ENCODE measurements at regions not wholly inside any gene's neighbourhood (a gene's known extent, or its start where the extent isn't known, plus 50 kb on each side); places are given as distances from the start of the nearest gene placed in this dataset.
"Not testable (repeated sequence)": the region's sequence is repeated elsewhere in the genome, so short reads cannot be mapped to it uniquely, and the experiment has no call there.

DNA sequence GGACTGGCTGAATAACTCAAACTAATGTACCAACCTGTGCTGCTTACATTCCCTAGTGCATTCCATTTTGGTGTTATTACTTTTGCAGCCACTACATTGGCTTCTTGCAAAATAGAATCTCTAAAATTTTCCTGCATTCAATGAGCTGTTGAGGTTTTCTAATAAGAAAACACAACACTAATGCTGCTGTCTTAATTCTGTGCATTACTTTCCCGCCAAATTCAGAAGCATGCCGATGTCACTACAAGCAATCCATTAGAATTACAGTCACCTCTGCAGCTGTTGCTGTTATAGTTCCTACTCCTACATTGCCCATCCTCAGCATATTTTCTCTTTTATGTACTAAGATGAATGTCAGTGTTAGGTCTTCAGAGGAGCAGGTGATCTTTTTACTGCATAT, 359.5 kb downstream of the HACE1 start:
- no peak for DNase-seq

DNA sequence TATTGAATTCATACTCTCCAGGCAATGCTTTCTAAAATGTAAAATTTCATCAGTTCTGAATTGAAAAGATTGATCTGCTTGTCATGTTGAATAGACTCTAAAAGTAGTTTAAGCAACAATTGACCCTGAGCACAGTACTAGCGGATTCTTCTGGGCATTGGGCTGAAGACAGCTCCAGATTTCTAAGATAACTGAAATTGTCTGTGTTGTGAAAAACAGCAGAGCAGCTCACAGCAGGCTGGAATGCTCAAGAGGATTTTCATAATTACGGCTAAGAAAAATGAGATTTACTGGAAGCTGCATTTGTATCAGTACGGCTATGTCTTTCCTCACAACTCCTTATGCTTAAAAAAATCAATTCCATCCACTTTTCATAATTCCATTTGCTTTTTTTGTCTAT, 373.7 kb downstream of the HACE1 start:
- no peak for DNase-seq

DNA sequence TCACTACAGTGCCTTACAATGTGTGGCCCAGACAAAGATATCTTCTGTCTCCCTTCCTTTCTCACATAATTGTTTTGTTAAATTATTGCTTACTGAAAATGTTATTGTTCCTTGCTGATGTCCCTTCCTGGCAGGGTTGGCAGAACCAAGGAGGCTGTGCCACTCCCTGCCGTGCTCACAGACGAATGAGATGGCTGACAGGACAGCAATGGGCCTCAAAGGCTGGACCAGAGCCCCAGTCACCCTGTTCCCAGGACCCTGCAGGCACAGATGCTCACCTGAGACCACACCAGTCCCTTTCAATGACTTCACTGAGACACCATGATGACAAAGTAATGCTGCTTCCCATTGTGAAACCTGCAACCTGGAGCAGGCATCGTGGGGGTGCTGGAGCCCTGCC, 375.1 kb downstream of the HACE1 start:
- no peak for DNase-seq

DNA sequence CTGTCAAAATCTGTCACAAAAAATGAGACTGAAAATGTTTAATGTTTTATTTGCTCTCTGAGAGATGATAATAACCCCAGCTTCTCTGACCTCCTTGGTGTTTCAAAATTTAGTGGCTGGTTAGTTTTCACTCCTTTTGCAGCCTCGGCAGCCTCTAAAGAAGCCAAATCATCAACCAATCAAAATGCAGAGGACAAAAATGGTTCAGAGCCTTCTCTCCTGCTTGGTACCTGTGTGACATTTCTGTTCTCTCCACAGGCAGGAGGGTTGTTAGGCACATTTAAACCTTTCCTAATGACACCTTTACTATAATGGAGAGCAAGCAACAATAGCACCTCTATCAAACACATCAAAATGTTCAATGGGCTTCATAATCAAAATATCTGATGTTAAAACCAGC, 375.5 kb downstream of the HACE1 start:
- DNase-seq, result no peak

DNA sequence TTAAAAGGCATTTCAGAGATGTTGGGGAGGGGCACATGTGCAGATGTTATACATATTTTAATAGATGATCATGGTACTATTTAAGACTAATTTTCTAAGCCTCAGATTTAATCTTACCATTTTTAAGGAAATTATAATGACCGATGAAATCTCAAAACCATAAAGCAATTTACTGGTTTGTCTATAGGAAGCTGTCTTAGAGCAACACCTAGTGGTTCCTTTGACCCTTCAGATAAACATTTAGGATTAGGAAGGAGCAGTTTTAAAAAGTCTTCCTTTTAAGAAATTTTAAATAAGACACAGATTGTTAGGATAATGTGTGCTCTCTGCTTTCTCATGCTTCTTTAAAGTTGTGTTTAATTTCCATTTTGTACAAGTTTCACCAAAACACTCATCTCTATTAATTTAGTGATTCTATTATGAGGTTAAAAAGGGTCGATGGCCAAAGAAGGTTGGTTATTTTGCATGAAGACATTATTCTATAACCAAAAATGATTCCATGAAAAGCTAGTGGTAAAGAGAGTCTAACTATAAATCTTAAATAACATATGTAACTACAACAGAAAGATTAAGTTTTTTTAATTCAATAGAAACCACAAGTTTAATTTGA, 376.4 kb downstream of the HACE1 start:
- peak; percentile 21 for DNase-seq

DNA sequence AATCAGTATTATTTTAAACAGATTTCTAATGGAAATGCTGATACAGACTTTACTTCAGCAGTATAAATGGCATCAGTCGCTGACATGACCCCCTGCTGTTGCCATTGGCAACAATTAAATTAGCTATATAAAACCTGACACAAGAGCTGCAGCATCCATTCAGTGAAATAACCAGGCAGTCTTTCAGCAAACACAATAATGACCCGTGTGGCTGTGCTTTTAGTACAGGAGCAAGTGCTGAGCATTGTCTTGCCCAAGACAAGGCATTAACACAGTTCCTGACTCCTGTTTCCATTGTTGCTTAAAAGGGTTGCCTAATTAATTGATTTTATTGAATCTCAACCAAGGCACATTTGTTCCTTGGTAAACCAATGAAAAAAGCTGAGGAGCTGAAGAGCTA, 382.1 kb downstream of the HACE1 start:
- DNase-seq, result no peak

DNA sequence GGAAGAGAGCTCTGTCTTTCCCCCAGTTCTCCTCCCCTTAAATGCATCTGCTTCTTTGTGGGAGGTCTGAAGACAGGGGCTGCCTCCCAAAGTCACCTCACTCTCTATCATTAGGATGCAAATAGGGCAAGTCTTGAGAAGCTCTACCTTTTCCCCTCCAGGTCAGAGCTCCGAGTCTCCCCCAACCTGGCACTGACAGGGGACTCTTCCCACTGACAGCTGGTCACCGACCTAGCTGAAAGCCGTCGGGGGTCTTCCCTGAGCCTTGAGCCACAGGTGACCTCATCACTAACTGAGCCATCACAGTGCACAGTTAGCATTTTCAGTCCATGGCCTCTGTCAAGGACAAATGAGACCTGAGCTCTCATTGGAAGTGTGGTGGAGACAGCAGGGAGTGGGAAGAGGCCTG, 386.7 kb downstream of the HACE1 start:
- DNase-seq, result no peak

DNA sequence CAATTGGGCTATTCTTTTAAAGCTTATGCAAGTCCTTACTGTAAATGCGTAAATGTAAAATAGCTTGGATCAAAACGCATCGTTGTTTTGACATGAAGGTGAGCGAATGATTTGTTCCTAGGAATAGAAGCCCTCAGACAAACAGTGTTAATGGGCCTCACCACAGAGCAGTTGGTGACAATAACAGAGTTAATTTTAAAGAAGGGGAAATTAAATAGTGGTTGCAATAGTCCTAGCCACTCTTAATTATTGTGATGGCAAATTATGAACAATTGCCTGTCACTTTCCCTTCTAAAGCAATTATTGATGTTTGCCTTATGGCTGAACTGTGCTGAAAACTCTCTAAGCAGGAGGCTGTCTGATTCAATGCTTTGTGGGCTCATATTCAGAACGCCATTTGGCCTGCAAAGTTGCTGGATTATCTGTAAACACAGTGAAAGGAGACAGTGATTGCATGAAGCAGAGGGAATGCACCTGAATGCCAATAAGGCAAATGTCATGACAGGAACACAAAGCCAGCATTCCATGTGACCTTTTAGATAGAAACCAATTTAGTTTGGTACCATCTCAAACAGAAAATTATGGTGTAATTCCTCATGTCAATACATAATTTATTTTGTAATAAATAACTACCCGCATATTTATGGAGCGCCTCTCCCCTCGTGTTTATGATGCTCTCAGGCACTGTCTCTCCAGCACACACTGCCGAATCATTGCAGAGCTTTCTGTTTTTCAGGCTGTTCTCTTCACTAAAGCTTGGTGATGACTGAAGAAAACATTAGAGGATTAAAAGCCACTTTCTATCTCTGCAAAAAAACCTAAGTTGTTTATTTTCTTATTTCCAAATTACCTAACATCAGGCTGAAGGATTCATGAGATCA, 387.5 kb downstream of the HACE1 start:
- DNase-seq, result no peak

DNA sequence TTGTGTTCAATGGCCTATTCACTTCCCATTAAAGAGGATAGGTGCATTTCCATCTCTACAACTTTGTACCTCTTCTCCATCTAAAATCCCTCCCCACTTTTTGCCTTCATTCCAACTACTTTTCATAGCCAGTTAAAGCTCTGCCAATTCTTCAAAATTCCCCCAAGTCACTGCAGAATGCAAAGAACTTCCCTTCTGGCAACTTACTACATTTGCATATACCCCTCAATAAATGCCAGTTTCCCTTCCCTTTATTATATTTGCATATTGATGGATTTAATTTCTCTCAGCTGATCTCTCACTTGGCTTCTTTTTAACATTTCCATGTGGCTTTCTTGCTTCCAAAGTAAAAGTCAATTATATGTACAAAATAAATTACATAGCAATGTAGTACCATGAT, 393.4 kb downstream of the HACE1 start:
- DNase-seq, result no peak

DNA sequence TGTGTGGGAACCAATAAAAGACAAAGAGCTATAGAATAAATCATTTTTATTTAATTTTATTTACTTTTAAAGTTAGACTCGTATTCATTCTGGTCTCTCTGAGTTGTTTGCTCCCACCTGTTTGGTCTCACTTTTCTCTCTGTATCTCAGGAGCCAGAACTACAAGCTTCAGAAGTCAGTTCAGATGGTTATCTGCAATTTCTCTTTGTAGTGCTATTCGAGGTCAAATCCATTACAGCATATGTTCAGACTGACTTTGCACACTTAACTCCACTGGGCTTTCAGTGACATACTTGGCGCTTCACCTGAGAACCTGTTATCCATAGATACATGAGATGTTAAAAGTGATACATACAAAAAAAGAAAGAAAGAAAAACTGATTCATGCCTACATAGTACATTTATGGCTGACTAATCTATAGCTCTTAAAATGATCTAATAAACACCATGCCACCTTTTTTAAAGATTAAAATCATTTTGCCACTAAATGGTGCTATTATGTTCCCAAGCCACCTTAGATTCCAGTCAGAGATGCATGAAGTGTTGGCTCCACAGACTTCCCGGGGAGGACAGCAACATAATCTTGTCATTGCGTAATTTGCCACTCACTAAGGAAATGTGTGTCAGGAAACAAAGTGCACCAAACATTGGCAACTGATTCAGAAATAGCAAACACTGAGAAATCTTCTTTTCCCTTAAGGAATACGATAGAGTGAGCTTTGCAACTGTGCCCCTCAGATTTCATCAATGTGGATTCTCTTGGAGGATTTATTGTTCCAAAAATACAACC, 396.7 kb downstream of the HACE1 start:
- DNase-seq, result no peak

DNA sequence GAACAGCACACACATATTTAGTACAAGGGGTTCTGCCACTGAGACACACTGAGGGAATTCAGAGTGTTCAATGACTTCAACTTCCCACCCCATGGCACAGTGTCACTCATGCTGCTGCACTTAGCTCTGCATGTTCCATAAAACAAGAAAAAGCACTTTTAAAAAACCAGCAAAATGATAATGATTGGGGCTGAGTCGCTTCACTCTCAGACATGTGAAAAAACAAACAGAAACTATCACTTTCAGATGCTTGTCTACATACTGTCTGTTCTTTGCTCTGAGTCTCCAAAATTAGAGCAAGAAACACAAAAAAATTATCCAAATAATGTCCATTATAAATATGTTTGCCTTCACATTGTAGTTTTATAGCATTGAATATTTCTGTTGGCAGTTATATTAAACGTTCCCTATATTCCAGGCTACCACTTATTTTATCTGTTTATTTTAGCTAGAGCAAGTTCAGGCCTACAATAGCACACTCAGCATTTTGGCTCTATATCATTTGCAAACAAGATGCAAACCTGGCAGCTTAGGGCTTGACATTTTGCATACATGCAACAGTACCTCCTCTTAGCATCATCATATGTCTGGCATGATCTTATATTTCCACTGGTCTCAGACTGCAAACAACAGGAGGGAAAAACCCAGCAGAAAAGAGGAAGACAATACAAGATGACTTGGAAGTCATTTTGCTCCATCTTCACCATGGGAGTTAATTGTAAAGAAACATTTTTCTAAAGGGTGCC, 398.8 kb downstream of the HACE1 start:
- no peak for DNase-seq

DNA sequence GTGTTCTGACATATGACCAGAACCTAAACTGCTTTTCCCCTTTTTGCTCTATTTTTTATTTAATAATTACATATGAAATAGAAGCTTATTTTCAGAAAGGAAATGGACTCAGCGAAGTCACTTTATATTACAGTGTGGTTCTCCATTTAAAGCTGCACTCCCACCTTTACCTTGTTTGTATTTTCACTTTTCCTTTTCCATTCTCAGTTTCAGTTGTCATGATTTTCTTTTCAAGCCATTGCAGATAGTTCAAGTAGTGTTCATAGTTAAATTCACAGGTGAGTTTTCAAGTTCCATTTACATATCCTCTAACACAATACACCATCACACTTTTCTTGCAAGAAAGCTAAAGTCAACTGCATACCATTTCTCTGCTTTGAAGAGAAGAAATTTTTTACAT, 400.2 kb downstream of the HACE1 start:
- DNase-seq, result no peak

DNA sequence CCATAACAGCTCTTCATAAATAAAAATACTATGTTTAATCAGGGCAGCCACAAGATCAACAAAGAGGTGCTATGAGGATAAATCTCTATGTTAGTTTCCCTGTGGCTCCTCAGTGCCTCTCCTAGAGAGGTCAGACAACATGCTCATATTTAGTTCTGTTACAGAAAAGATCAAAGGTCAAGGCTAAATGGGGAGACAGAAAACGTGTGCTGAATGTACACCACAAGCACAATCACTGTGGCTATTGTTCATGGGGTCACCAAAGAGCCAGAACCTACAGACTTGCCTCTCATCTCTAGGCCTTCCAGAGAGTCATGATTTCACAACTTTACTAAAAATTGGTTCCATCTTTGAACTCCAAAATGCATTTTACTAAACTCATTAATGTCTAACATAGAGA, 409.8 kb downstream of the HACE1 start:
- DNase-seq, result no peak

DNA sequence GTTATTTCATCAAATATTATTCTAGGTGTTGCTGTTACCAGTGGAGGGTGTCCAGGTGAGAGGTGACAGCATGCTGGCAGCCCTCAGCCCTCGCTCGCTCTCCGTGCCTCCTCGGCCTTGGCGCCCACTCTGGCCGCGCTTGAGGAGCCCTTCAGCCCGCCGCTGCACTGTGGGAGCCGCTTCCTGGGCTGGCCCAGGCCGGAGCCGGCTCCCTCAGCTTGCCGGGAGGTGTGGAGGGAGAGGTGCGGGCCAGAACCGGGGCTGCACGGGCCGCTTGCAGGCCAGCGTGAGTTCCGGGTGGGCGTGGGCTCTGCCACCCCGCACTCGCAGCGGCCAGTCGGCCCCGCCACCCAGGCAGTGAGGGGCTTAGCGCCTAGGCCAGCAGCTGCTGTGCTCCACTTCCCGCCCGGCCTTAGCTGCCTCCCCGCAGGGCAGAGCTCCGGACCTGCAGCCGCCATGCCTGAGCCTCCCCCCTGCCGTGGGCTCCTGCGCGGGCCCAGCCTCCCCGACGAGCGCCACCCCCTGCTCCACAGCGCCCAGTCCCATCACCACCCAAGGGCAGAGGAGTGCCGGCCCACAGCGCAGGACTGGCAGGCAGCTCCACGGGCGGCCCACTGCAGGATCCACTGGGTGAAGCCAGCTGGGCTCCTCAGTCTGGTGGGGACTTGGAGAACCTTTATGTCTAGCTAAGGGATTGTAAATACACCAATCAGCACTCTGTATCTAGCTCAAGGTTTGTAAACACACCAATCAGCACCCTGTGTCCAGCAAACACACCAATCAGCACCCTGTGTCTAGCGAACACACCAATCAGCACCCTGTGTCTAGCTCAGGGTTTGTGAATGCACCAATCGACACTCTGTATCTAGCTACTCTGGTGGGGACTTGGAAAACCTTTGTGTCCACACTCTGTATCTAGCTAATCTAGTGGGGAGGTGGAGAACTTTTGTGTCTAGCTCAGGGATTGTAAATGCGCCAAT, 413.3 kb downstream of the HACE1 start:
- not testable (repeated sequence) for DNase-seq

DNA sequence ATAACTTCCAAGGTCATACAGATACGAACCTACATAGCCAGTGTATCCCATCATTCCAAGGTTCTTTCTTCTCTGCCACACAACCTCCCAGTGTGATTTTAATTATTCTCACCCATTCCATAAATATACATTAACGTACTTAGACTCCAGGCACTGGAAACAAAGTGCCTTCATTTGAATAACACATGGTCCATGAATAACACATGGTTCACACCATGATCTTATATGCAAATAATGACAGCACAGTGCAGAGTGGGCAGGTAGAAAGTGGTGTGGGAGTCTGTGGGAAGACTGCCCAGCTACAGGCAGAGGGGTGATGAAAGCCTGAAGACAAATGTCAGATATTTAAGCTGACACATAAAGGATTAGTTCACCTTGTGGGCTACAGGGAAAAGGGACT, 425.2 kb downstream of the HACE1 start:
- DNase-seq, result no peak

DNA sequence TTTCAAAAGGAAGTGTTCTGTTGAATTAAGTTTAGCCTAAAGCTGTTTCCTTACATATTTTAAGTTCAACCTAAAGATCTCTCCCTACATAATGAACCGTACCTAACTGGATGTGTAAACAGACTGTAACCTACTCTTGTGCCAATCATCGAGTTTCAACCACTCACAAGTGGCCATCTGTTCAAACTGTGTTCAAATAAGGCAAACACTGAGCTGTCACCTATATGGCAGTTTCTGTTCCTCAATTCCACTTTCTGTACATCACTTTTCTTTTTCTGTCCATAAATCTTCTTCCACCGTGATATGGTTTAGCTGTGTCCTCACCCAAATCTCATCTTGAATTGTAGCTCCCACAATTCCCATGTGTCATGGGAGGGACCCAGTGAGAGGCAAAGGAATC, 428.6 kb downstream of the HACE1 start:
- DNase-seq, result no peak

DNA sequence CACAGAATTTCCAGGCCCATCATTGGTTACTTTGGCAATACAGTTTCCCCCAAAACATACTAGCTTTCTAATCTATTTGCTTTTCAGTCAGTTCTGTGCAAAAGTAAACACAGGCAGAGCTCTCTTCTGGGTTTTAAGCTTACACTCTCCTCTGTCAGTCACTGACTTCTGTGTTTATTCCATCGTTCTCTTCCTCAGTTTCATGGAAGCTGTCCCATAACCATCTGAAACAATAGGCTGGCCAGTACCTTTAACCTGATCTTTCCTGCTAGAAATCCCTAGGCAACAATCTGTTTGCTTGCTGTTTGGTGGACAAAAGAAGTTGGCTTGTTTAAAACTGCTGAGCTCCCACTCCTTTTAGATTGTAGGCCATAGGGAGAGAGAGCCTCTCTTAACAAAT, 431.5 kb downstream of the HACE1 start:
- DNase-seq, result no peak

DNA sequence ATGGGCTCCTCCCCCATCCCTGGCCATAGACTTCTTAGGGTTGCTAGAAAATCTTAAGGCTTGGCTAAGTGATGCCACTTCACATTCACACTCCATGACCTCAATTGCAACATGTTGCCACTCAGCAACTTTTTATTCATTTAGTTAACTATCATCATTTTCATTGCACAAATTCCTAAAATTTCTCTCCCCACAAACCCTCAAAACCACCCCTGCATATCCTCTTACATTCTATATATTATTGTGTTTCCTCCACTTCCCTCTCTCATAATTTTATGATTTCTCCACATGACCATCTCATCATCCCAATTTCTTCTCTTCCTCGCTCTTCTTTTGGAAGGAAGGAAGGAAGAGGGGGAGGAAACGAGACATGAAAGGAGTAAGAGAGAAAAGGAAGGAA, 436.0 kb downstream of the HACE1 start:
- DNase-seq, result no peak

DNA sequence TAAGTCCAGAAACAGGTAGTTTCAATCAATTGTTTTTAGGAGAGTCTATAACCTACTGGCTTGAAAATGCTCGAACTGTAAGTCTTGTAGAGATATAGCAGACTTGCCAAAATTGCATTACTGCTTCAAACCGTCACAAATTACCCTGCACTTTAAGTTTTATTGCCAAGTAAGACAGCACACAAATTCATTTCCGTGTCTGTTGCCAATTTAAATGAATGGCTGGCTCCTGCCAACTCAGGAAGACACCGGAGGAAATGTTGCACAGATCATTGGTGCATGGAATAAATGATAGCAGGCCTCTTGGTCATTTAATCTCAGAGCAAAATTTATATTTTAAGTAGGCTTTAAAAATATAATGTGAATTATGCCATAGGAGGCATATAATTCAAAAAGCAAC, 438.1 kb downstream of the HACE1 start:
- no peak for DNase-seq

DNA sequence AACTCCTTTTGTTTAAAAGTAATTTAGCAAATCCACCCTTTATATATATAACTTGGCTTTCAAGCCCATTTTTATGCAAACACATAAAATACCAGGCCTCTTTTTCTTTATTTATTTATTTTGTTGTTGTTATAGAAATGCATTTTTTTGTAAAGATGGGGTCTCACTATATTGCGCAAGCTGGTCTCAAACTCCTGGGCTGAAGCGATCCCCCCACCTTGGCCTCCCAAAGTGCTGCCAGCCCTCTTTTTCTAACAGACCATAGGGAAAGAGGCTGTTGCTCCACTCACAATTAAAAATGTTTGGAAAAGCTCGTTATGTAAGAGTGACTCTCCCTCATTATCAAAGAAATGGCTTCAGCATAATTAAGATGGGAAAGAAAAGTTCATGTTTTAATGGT, 440.9 kb downstream of the HACE1 start:
- no peak for DNase-seq

DNA sequence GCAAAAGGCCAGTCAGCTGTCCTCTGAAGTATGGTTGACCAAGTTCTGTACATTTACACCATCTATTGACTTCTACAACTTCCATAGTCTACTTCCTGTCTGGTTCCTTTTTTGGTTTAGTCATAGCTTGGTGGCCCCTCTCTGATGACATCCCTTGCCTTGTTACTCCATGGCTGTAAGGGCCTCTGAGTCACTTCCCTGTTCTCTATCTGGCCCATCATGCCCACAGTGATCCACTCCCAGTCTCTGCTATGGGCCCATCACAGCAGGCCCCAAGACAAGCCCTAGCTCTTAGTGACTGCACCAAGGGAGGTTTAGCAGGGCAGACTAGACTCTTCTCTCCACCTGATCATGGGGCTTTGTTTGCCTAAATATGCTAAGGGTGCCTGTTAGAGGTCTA, 441.6 kb downstream of the HACE1 start:
- peak; percentile 15 for DNase-seq

DNA sequence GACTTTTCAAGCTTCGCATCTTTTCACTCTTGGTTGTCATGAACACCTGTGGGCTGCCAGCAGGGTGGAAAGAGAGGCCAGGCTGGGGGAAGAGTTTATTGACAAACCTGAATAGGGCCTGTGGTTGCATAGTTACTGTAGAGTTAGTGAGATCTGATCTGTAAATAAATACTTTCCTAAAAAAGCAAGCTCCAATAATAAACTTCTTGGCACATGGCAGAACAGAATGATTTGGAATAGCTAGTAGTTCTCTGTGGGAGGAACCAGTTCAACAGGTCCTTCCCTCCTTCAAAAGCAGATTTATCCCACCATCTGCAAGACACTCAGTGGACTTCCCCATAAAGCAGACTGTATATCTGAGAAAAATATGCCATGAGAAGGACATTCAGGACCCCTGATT, 445.0 kb downstream of the HACE1 start:
- no peak for DNase-seq

All from fibroblast of skin of scalp (primary cell).